OCI-LY7 (cell line): ENCODE measurements at regions not wholly inside any gene's neighbourhood (a gene's known extent, or its start where the extent isn't known, plus 50 kb on each side); places are given as distances from the start of the nearest gene placed in this dataset.

Experiments
- BruUV-seq: library from RNA; stranded (reverse); fragments of 400-500 nt; replicated peaks from 2 replicates; lab custom pipeline; 2021; lab: Mats Ljungman, UMichigan
- CTCF ChIA-PET: fragments of 300-600 bp; sonication (Branson Sonifier 250); formaldehyde crosslinking; loops from one replicate; lab custom pipeline; 2022; ENCODE audit warnings: antibody characterized with exemption; ENCODE audit not compliant: unreplicated experiment; lab: Charles Lee
- POLR2A ChIA-PET: fragments of 300-600 bp; sonication (Branson Sonifier 250); formaldehyde crosslinking; loops from one replicate; lab custom pipeline; 2022; ENCODE audit warnings: antibody characterized with exemption; lab: Charles Lee
- DNase-seq: peaks from one replicate; pipeline ENCODE4 v3.0.0-alpha.2; 2015; ENCODE audit warnings: low spot score
- H2AFZ ChIP-seq: fragments of 200-600 bp; sonication (generic), shearing (Covaris generic); 2 replicates; pipeline ENCODE4 v1.6.1; 2014; ENCODE audit warnings: mild to moderate bottlenecking, antibody characterized with exemption, low read length, moderate library complexity
- H3K27ac ChIP-seq: fragments of 200-600 bp; sonication (generic); 2 replicates; pipeline ENCODE4 v1.5.1; 2014; ENCODE audit warnings: mixed run types, low read depth, mild to moderate bottlenecking, moderate library complexity, low read length, inconsistent platforms; ENCODE audit not compliant: poor library complexity, severe bottlenecking
- H3K36me3 ChIP-seq: fragments of 200-600 bp; sonication (generic); 2 replicates; pipeline ENCODE4 v1.6.1; 2014; ENCODE audit warnings: mild to moderate bottlenecking, antibody characterized with exemption, low read length, moderate library complexity, mixed read lengths; ENCODE audit not compliant: insufficient read depth
- H3K4me1 ChIP-seq: fragments of 200-600 bp; sonication (generic); 2 replicates; pipeline ENCODE4 v1.5.1; 2014; ENCODE audit warnings: mild to moderate bottlenecking, low read length; ENCODE audit not compliant: insufficient read depth, poor library complexity, severe bottlenecking
- H3K4me2 ChIP-seq: fragments of 200-600 bp; sonication (generic); 2 replicates; pipeline ENCODE4 v1.6.1; 2014; ENCODE audit warnings: mild to moderate bottlenecking, low read length
- H3K4me3 ChIP-seq: fragments of 200-600 bp; sonication (generic); 2 replicates; pipeline ENCODE4 v1.5.1; 2014; ENCODE audit warnings: mild to moderate bottlenecking, low read depth, low read length; ENCODE audit not compliant: poor library complexity, severe bottlenecking
- H3K79me2 ChIP-seq: fragments of 200-600 bp; sonication (generic); 2 replicates; pipeline ENCODE4 v1.6.1; 2016; ENCODE audit warnings: low read depth, mild to moderate bottlenecking, low read length, moderate library complexity, mixed read lengths; ENCODE audit not compliant: insufficient read depth
- H3K9me2 ChIP-seq: fragments of 200-600 bp; sonication (generic); 2 replicates; pipeline ENCODE4 v1.6.1; 2016; ENCODE audit warnings: mild to moderate bottlenecking, low read length, mixed read lengths; ENCODE audit not compliant: insufficient read depth
- H3K9me3 ChIP-seq: fragments of 200-600 bp; sonication (generic); 2 replicates; pipeline ENCODE4 v1.6.1; 2014; ENCODE audit warnings: mild to moderate bottlenecking, mixed run types, low read length, mixed read lengths
- H4K20me1 ChIP-seq: fragments of 200-600 bp; sonication (generic); 2 replicates; pipeline ENCODE4 v1.6.1; 2014; ENCODE audit warnings: mild to moderate bottlenecking, antibody characterized with exemption, low read length, moderate library complexity, mixed read lengths; ENCODE audit not compliant: insufficient read depth
- EZH2phosphoT487 ChIP-seq: fragments of 200-600 bp; sonication (generic); IDR thresholded peaks from 2 replicates; pipeline ENCODE4 v1.6.1; 2018; ENCODE audit warnings: low read depth, borderline replicate concordance, mild to moderate bottlenecking, mixed run types, antibody characterized with exemption, low read length, moderate library complexity, mixed read lengths
- intact Hi-C: fragments of 100-400 bp; cut with micrococcal nuclease; formaldehyde crosslinking; loops from one replicate; pipeline ENCODE4 v1.10.0; 2022; ENCODE audit not compliant: unreplicated experiment
- TF ChIP-seq, protein P1 (sequence below): fragments of 200-600 bp; sonication (generic); conservative IDR thresholded peaks from 2 replicates; pipeline ENCODE4 v1.5.1; 2014; ENCODE audit warnings: mild to moderate bottlenecking, antibody characterized with exemption, low read length, moderate library complexity, mixed read lengths

DNA sequence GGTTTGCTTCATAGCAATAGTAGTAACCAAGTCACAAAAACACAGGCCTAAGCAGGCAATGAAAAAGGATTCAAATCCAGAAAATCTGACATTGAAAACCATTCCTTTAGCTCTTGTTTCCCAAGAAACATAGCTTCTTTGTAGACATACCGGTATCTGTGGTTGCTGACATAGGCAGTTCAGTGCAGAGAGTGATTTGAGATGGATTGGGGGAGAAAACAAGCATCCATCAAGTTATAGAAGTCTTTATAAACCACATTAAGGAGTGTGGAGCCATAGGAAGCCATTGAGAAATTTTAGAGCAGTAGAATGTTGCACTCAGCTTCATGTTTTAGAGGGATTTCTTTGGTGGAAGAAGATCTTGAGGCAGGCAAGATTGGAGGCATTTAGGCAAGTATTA, 91.2 kb upstream of the MARCKS start:
- Histone ChIP-seq H3K9me3 (no peaks in the 10 kb centered on the region), H3K4me2 (no peak overlapping the region), H2AFZ (no peak overlapping the region), H3K36me3 (no peaks in the 10 kb centered on the region), H3K9me2 (no peaks in the 10 kb centered on the region), H3K4me3 (no peak overlapping the region), H3K27ac (no peak overlapping the region), H3K4me1 (no peaks in the 10 kb centered on the region), H3K79me2 (no peaks in the 10 kb centered on the region), H4K20me1 (no peaks in the 10 kb centered on the region)
- ChIA-PET POLR2A (interaction anchor here (0.6 to 1.1 kb wide), 2 partner anchors 9 to 19 kb away, joined by 3 read pairs; no protein-coding TSS in a partner anchor), CTCF (no interaction called here)
- no peak for DNase-seq
- TF ChIP-seq, protein P1, sequence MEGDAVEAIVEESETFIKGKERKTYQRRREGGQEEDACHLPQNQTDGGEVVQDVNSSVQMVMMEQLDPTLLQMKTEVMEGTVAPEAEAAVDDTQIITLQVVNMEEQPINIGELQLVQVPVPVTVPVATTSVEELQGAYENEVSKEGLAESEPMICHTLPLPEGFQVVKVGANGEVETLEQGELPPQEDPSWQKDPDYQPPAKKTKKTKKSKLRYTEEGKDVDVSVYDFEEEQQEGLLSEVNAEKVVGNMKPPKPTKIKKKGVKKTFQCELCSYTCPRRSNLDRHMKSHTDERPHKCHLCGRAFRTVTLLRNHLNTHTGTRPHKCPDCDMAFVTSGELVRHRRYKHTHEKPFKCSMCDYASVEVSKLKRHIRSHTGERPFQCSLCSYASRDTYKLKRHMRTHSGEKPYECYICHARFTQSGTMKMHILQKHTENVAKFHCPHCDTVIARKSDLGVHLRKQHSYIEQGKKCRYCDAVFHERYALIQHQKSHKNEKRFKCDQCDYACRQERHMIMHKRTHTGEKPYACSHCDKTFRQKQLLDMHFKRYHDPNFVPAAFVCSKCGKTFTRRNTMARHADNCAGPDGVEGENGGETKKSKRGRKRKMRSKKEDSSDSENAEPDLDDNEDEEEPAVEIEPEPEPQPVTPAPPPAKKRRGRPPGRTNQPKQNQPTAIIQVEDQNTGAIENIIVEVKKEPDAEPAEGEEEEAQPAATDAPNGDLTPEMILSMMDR, result no peak
- no peak for TF ChIP-seq EZH2phosphoT487
- intact Hi-C loops, result no loop called here
- BruUV-seq, result no TSS peak

GRCh38 chr6:113767985-113768384, 89.2 kb upstream of the MARCKS start:
- BruUV-seq, result no TSS peak
- Histone ChIP-seq H3K36me3 (no peaks in the 10 kb centered on the region), H4K20me1 (no peaks in the 10 kb centered on the region), H3K4me3 (no peak overlapping the region), H3K9me3 (no peaks in the 10 kb centered on the region), H3K4me1 (no peaks in the 10 kb centered on the region), H2AFZ (no peak overlapping the region), H3K79me2 (no peaks in the 10 kb centered on the region), H3K9me2 (no peaks in the 10 kb centered on the region), H3K4me2 (no peak overlapping the region), H3K27ac (no peak overlapping the region)
- intact Hi-C loops, result no loop called here
- ChIA-PET POLR2A (interaction anchor here (0.6 to 1.4 kb wide), 3 partner anchors 12 to 372 kb away, joined by 3 read pairs; no protein-coding TSS in a partner anchor), CTCF (no interaction called here)
- DNase-seq, result no peak
- TF ChIP-seq EZH2phosphoT487, result no peak
- TF ChIP-seq, protein P1, result no peak

DNA sequence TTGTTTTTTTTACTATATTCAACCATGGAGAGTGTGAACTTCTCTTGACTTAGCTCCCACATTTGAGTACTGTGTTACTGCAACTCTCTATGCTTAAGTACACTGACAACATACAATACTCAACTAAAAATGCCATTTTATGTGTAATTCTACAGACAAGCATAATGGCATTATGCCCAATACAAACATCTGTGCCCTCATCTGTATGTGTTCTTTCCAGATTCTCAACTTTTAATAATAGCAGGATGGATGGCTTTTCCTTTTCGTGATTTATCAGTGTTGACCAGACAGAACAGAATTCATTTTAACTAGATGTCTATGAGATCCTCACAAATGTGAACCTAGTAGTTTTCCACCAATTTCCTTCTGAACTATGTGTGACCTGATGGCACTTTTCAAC, 84.2 kb upstream of the MARCKS start:
- no peaks in the 10 kb centered on the region for H3K4me1 ChIP-seq
- intact Hi-C loops, result no loop called here
- H3K79me2 ChIP-seq, result no peaks in the 10 kb centered on the region
- H3K9me2 ChIP-seq, result no peaks in the 10 kb centered on the region
- H3K4me2 ChIP-seq, result no peak overlapping the region
- ChIA-PET POLR2A (no interaction called here), CTCF (no interaction called here)
- BruUV-seq, result no TSS peak
- no peak overlapping the region for H2AFZ ChIP-seq
- no peak for DNase-seq
- no peaks in the 10 kb centered on the region for H3K36me3 ChIP-seq
- no peak overlapping the region for H3K4me3 ChIP-seq
- no peaks in the 10 kb centered on the region for H4K20me1 ChIP-seq
- H3K9me3 ChIP-seq, result no peaks in the 10 kb centered on the region
- no peak overlapping the region for H3K27ac ChIP-seq
- no peak for TF ChIP-seq EZH2phosphoT487
- TF ChIP-seq, protein P1, result no peak
